Breast epithelium (tissue), 3 donors: ENCODE measurements at regions not wholly inside any gene's neighbourhood (a gene's known extent, or its start where the extent isn't known, plus 50 kb on each side); places are given as distances from the start of the nearest gene placed in this dataset.

Experiments
- POLR2AphosphoS5 ChIP-seq, 3 donors: sonication (generic); formaldehyde crosslinking; IDR thresholded peaks; one replicate each; pipeline ENCODE4 v1.6.1; 2017; ENCODE audit warnings: antibody characterized with exemption in 3 of 3
- TF ChIP-seq, protein P1 (sequence below), 3 donors: fragments of 450-650 bp; IDR thresholded peaks; one replicate each; pipeline ENCODE4 v1.5.1; 2016 to 2017; ENCODE audit warnings: antibody characterized with exemption in 3 of 3, mild to moderate bottlenecking in 3 of 3, moderate library complexity in 3 of 3

DNA sequence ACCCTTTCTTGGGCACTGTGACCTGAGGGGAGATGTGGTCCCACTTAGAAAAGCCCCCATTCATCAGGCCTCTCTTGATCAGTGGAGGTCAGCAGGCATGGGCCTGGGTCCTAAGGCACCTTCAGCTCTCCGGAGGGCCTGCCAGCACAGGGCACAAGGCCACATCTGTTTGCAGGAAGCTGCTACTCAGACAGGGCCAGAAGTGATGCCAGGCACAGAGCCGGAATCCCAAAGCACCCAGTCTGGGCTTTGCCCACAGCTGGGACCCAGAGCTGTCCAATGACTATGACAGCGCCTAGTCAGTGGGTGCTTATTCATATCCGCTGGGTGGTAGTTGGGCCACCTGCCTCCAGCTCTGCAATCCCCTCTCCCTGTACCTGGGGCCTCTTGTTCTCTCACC lies 63.2 kb upstream of the ELN start:
- TF ChIP-seq, protein P1, sequence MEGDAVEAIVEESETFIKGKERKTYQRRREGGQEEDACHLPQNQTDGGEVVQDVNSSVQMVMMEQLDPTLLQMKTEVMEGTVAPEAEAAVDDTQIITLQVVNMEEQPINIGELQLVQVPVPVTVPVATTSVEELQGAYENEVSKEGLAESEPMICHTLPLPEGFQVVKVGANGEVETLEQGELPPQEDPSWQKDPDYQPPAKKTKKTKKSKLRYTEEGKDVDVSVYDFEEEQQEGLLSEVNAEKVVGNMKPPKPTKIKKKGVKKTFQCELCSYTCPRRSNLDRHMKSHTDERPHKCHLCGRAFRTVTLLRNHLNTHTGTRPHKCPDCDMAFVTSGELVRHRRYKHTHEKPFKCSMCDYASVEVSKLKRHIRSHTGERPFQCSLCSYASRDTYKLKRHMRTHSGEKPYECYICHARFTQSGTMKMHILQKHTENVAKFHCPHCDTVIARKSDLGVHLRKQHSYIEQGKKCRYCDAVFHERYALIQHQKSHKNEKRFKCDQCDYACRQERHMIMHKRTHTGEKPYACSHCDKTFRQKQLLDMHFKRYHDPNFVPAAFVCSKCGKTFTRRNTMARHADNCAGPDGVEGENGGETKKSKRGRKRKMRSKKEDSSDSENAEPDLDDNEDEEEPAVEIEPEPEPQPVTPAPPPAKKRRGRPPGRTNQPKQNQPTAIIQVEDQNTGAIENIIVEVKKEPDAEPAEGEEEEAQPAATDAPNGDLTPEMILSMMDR (IDR thresholded peaks at IDR 0.05) = no peak
- TF ChIP-seq POLR2AphosphoS5 (IDR thresholded peaks at IDR 0.05) = no peak
